ENCODE measurements at regions not wholly inside any gene's neighbourhood (a gene's known extent, or its start where the extent isn't known, plus 50 kb on each side); places are given as distances from the start of the nearest gene placed in this dataset.
"Not testable (repeated sequence)": the region's sequence is repeated elsewhere in the genome, so short reads cannot be mapped to it uniquely, and the experiment has no call there.

GRCh38 chr6:57975127-57975526 is 657.7 kb downstream of the PRIM2 start:
- H3K56ac ChIP-seq (replicated peaks; ENCODE audit: insufficient read length, low read depth, low read length); H3K4me3 ChIP-seq (ENCODE audit: extremely low read depth in 1 of 4, insufficient read depth in 2 of 4, low read depth in 3 of 4, low read length in 4 of 4); H4K5ac ChIP-seq (ENCODE audit: insufficient read length, low read depth, low read length); H3K36me3 ChIP-seq (ENCODE audit: control insufficient read depth in 2 of 4, insufficient read depth in 4 of 4, low read length in 3 of 4); H4K8ac ChIP-seq (ENCODE audit: extremely low read depth, insufficient read depth, low read length); H2BK15ac ChIP-seq (ENCODE audit: low read length); H3K23me2 ChIP-seq (ENCODE audit: low read depth, low read length); H3K4me1 ChIP-seq (replicated peaks in 1 of 4; ENCODE audit: control insufficient read depth in 3 of 4, insufficient read depth in 4 of 4, low read length in 3 of 4); H4K91ac ChIP-seq (replicated peaks; ENCODE audit: insufficient read length, low read length); FAIRE-seq; H2BK120ac ChIP-seq (replicated peaks; ENCODE audit: low read depth, low read length); DNase-seq (ENCODE audit: low read depth in 1 of 2, low spot score in 2 of 2); H4K20me1 ChIP-seq (replicated peaks in 1 of 2; ENCODE audit: control insufficient read depth in 1 of 2, insufficient read depth in 2 of 2, low read length in 2 of 2); H3K18ac ChIP-seq (ENCODE audit: extremely low read depth, low read length); H3K23ac ChIP-seq (ENCODE audit: insufficient read length); H3K4ac ChIP-seq (replicated peaks; ENCODE audit: insufficient read length, low read depth, low read length); H2BK5ac ChIP-seq (ENCODE audit: low read depth, low read length); H2AFZ ChIP-seq (ENCODE audit: low read length); CTCF ChIA-PET (ENCODE audit: partially characterized antibody); H3K4me2 ChIP-seq (ENCODE audit: insufficient read depth in 1 of 2, low read depth in 2 of 2, low read length in 2 of 2); H2BK12ac ChIP-seq (ENCODE audit: low read depth, low read length); H2BK20ac ChIP-seq (ENCODE audit: low read length); H3K27ac ChIP-seq (ENCODE audit: low read depth, low read length); H3K9ac ChIP-seq (replicated peaks in 1 of 4; ENCODE audit: extremely low read depth in 1 of 4, low read depth in 3 of 4, low read length in 3 of 4); H3K79me1 ChIP-seq (ENCODE audit: low read depth, low read length); POLR2A ChIA-PET (ENCODE audit: partially characterized antibody); H3K14ac ChIP-seq (ENCODE audit: insufficient read length); H3K79me2 ChIP-seq (ENCODE audit: control insufficient read depth in 1 of 2, insufficient read depth in 2 of 2, low read length in 2 of 2); H3K27me3 ChIP-seq (replicated peaks in 1 of 4; ENCODE audit: control insufficient read depth in 3 of 4, extremely low read depth in 1 of 4, insufficient read depth in 3 of 4, low read length in 3 of 4); H2AK5ac ChIP-seq (ENCODE audit: low read depth, low read length): not testable (repeated sequence)
- H3K9me3 ChIP-seq (ENCODE audit: insufficient read depth in 2 of 2, low read depth in 1 of 2, low read length in 1 of 2) = peaks cover 10 to 15% of the 10 kb centered on the region in 2 experiments
- WGBS, 2 experiments (ENCODE audit: extremely low coverage in 1 of 2, insufficient coverage in 1 of 2, insufficient read length in 1 of 2, insufficient replicate concordance in 2 of 2, low coverage in 1 of 2, low lambda C conversion rate in 2 of 2, missing lambda C conversion rate in 1 of 2) = 94% methylated on average over 9 of the region's 10 CpGs; no CpG with 5 or more reads in 1 of the 2 experiments

- POLR2A ChIA-PET (ENCODE audit: partially characterized antibody); H3K9ac ChIP-seq (replicated peaks in 1 of 4; ENCODE audit: extremely low read depth in 1 of 4, low read depth in 3 of 4, low read length in 3 of 4); DNase-seq (ENCODE audit: low read depth in 1 of 2, low spot score in 2 of 2); H3K23ac ChIP-seq (ENCODE audit: insufficient read length); H3K36me3 ChIP-seq (ENCODE audit: control insufficient read depth in 2 of 4, insufficient read depth in 4 of 4, low read length in 3 of 4); H3K79me1 ChIP-seq (ENCODE audit: low read depth, low read length); H3K23me2 ChIP-seq (ENCODE audit: low read depth, low read length); H2BK5ac ChIP-seq (ENCODE audit: low read depth, low read length); H3K27ac ChIP-seq (ENCODE audit: low read depth, low read length); H2BK120ac ChIP-seq (replicated peaks; ENCODE audit: low read depth, low read length); H2AFZ ChIP-seq (ENCODE audit: low read length); H4K8ac ChIP-seq (ENCODE audit: extremely low read depth, insufficient read depth, low read length); H4K20me1 ChIP-seq (replicated peaks in 1 of 2; ENCODE audit: control insufficient read depth in 1 of 2, insufficient read depth in 2 of 2, low read length in 2 of 2); H3K18ac ChIP-seq (ENCODE audit: extremely low read depth, low read length); H3K56ac ChIP-seq (replicated peaks; ENCODE audit: insufficient read length, low read depth, low read length); H2BK12ac ChIP-seq (ENCODE audit: low read depth, low read length); H3K27me3 ChIP-seq (replicated peaks in 1 of 4; ENCODE audit: control insufficient read depth in 3 of 4, extremely low read depth in 1 of 4, insufficient read depth in 3 of 4, low read length in 3 of 4); CTCF ChIA-PET (ENCODE audit: partially characterized antibody); H2BK15ac ChIP-seq (ENCODE audit: low read length); H3K4me1 ChIP-seq (replicated peaks in 1 of 4; ENCODE audit: control insufficient read depth in 3 of 4, insufficient read depth in 4 of 4, low read length in 3 of 4); H3K4ac ChIP-seq (replicated peaks; ENCODE audit: insufficient read length, low read depth, low read length); H3K4me2 ChIP-seq (ENCODE audit: insufficient read depth in 1 of 2, low read depth in 2 of 2, low read length in 2 of 2); H2BK20ac ChIP-seq (ENCODE audit: low read length); H3K14ac ChIP-seq (ENCODE audit: insufficient read length); H4K91ac ChIP-seq (replicated peaks; ENCODE audit: insufficient read length, low read length); H3K4me3 ChIP-seq (ENCODE audit: extremely low read depth in 1 of 4, insufficient read depth in 2 of 4, low read depth in 3 of 4, low read length in 4 of 4); H4K5ac ChIP-seq (ENCODE audit: insufficient read length, low read depth, low read length); H3K79me2 ChIP-seq (ENCODE audit: control insufficient read depth in 1 of 2, insufficient read depth in 2 of 2, low read length in 2 of 2); FAIRE-seq; H2AK5ac ChIP-seq (ENCODE audit: low read depth, low read length): not testable (repeated sequence)
- 86% methylated on average over 1 of the region's 1 CpG; no CpG with 5 or more reads in 1 of the 2 experiments for WGBS, 2 experiments (ENCODE audit: extremely low coverage in 1 of 2, insufficient coverage in 1 of 2, insufficient read length in 1 of 2, insufficient replicate concordance in 2 of 2, low coverage in 1 of 2, low lambda C conversion rate in 2 of 2, missing lambda C conversion rate in 1 of 2)
- peaks cover 10% of the 10 kb centered on the region in 2 experiments for H3K9me3 ChIP-seq (ENCODE audit: insufficient read depth in 2 of 2, low read depth in 1 of 2, low read length in 1 of 2)
Observed at GRCh38 chr6:57976371-57976770, 658.9 kb downstream of the PRIM2 start.
